Peyer's patch (tissue), 4 donors: ENCODE measurements at regions not wholly inside any gene's neighbourhood (a gene's known extent, or its start where the extent isn't known, plus 50 kb on each side); places are given as distances from the start of the nearest gene placed in this dataset.

Experiments
- DNase-seq, 3 donors: peaks; one replicate each; pipeline ENCODE4 v3.0.0-alpha.2; 2017 to 2019
- H3K27ac ChIP-seq, 4 donors: fragments of 200-600 bp; sonication (generic); one replicate each; pipeline ENCODE4 v1.5.1; 2016 to 2019
- H3K27me3 ChIP-seq, 2 donors: fragments of 200-600 bp; sonication (generic); one replicate each; pipeline ENCODE4 v1.5.1; 2019
- H3K36me3 ChIP-seq, 3 donors: fragments of 200-600 bp; sonication (generic); one replicate each; pipeline ENCODE4 v1.5.1; 2016 to 2019
- H3K4me1 ChIP-seq, 4 donors: fragments of 200-600 bp; sonication (generic); one replicate each; pipeline ENCODE4 v1.5.1; 2016 to 2019
- H3K4me3 ChIP-seq, 4 donors: fragments of 200-600 bp; sonication (generic); 1 replicate in 3 of 4; 2 replicates in 1 of 4; pipeline ENCODE4 v1.5.1; 2016 to 2019; ENCODE audit warnings: mild to moderate bottlenecking in 1 of 4
- H3K9me3 ChIP-seq, 4 donors: fragments of 200-600 bp; sonication (generic); one replicate each; pipeline ENCODE4 v1.5.1; 2016 to 2019; ENCODE audit warnings: mild to moderate bottlenecking in 1 of 4
- POLR2A ChIP-seq, 2 donors: fragments of 450-650 bp; IDR thresholded peaks; one replicate each; pipeline ENCODE4 v1.5.1; 2017; ENCODE audit warnings: antibody characterized with exemption in 2 of 2, mild to moderate bottlenecking in 2 of 2, moderate library complexity in 2 of 2
- TF ChIP-seq, protein P1 (sequence below), 6 experiments: fragments of 450-650 bp in 4 of 6; fragments of 200-600 bp in 2 of 6; sonication (generic) in 1 of 6; IDR thresholded peaks; one replicate each; pipeline ENCODE4 v1.5.1; 2017 to 2019; ENCODE audit warnings: antibody characterized with exemption in 6 of 6, mild to moderate bottlenecking in 3 of 6, moderate library complexity in 1 of 6

GRCh38 chr7:22581099-22581498 lies 81.1 kb upstream of the STEAP1B start:
- TF ChIP-seq POLR2A (IDR thresholded peaks at IDR 0.05): no peak
- TF ChIP-seq, protein P1, sequence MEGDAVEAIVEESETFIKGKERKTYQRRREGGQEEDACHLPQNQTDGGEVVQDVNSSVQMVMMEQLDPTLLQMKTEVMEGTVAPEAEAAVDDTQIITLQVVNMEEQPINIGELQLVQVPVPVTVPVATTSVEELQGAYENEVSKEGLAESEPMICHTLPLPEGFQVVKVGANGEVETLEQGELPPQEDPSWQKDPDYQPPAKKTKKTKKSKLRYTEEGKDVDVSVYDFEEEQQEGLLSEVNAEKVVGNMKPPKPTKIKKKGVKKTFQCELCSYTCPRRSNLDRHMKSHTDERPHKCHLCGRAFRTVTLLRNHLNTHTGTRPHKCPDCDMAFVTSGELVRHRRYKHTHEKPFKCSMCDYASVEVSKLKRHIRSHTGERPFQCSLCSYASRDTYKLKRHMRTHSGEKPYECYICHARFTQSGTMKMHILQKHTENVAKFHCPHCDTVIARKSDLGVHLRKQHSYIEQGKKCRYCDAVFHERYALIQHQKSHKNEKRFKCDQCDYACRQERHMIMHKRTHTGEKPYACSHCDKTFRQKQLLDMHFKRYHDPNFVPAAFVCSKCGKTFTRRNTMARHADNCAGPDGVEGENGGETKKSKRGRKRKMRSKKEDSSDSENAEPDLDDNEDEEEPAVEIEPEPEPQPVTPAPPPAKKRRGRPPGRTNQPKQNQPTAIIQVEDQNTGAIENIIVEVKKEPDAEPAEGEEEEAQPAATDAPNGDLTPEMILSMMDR (IDR thresholded peaks at IDR 0.05): no peak

DNA sequence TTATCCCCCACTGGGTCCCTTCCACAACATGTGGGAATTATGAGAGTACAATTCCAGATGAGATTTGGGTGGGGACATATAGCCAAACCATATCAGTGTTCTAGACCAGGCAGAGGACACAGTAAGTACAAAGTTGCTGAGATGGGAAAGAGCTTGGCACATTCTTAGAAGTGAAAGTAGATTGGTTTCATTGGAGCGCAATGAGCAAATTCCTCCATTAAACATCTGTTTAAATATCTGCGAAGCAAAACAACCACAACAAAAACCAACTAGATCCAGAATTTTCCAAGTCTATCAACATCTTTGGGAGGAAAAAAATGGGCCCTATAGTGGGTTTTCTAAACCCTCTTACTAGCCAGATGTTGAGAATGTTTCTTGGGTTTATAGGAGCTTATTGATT lies 80.0 kb upstream of the STEAP1B start:
- no peak for TF ChIP-seq POLR2A (IDR thresholded peaks at IDR 0.05)
- TF ChIP-seq, protein P1 (IDR thresholded peaks at IDR 0.05): no peak
- Histone ChIP-seq H3K27ac (no peak overlapping the region), H3K27me3 (no peaks in the 10 kb centered on the region), H3K9me3 (no peaks in the 10 kb centered on the region), H3K4me3 (no peak overlapping the region), H3K4me1 (no peaks in the 10 kb centered on the region), H3K36me3 (no peaks in the 10 kb centered on the region)
- DNase-seq: no peak

More at GRCh38 chr7:22581099-22581498, 81.1 kb upstream of the STEAP1B start:
- Histone ChIP-seq H3K4me3 (no peak overlapping the region), H3K36me3 (no peaks in the 10 kb centered on the region), H3K9me3 (no peaks in the 10 kb centered on the region), H3K27me3 (no peaks in the 10 kb centered on the region), H3K4me1 (no peaks in the 10 kb centered on the region), H3K27ac (no peak overlapping the region)
- DNase-seq: no peak

DNA sequence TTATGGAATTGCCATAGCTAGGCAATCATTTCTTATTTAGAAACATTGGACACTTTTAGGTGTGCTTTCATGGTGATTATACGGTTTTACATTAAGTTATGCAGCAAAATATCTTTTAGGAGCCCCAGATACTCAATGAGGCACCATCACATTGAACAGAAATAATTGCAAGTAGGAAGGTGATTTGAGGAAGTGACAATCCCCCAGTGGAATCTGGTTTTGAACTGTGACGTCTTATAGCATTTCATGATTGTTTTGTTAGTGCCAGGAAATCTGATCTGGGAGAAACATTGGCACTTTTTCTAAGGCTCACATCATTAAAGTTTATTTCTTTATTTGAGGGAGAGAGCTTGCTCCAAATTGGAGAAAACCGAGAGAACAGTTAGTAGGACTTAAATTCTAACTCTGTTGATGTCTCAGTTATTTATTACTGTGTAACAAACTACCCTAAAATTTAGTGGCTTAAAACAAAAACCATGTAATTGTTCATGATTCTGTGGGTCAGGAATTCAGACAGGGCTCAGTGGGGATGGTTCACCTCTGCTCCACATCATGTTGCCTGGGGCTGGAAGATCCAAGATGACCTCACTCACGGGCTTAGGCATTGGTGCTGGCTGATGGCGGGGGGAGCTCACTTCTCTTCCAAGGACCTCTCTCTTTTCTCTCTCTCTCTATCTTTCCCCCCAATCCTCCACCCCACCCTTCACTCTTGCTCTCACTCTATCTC lies 78.2 kb upstream of the STEAP1B start:
- Histone ChIP-seq H3K4me3 (no peak overlapping the region), H3K27ac (peak overlapping the region in 2 of 4 donors; percentile 23 to 53), H3K4me1 (no peaks in the 10 kb centered on the region), H3K27me3 (no peaks in the 10 kb centered on the region), H3K36me3 (no peaks in the 10 kb centered on the region), H3K9me3 (no peaks in the 10 kb centered on the region)
- TF ChIP-seq, protein P1 (IDR thresholded peaks at IDR 0.05): no peak
- no peak for TF ChIP-seq POLR2A (IDR thresholded peaks at IDR 0.05)
- no peak for DNase-seq

DNA sequence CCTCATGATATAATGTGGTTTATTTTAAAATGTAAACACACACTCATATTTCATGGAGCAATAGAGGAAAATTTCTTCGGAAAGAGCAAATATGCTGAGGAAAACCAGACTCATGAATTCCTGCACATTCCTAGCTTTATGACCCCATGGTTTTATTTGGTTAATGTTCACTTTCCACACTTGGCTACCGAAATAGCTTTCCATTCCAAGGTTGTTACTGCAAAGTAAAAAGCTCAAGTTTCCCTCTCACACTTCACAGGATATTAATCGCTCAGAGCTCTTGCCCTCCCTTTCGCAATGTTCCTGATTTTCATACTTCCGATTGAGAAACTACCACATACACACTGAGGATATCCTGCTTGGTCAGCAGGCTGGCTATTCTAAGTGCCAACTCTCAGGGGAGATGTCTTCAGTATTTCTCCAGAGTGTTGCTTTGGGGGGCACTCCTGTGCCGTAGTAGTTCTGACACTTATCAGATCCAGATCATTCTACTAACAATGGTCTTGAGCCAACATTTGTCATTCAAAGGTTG lies 77.5 kb upstream of the STEAP1B start:
- no peak overlapping the region for H3K4me3 ChIP-seq
- peak overlapping the region in 3 of 4 donors; percentile 4 to 53 (median 23) for H3K27ac ChIP-seq
- peak in 1 of 3 donors; percentile 50 for DNase-seq
- H3K36me3 ChIP-seq: no peaks in the 10 kb centered on the region
- H3K27me3 ChIP-seq: no peaks in the 10 kb centered on the region
- TF ChIP-seq, protein P1 (IDR thresholded peaks at IDR 0.05): no peak
- no peak for TF ChIP-seq POLR2A (IDR thresholded peaks at IDR 0.05)
- H3K4me1 ChIP-seq: no peaks in the 10 kb centered on the region
- H3K9me3 ChIP-seq: no peaks in the 10 kb centered on the region

GRCh38 chr7:22576612-22577469 lies 76.9 kb upstream of the STEAP1B start:
- H3K4me3 ChIP-seq: no peak overlapping the region
- no peaks in the 10 kb centered on the region for H3K36me3 ChIP-seq
- peak overlapping the region in 3 of 4 donors; percentile 4 to 23 (median 15) for H3K27ac ChIP-seq
- no peak for DNase-seq
- H3K9me3 ChIP-seq: no peaks in the 10 kb centered on the region
- no peaks in the 10 kb centered on the region for H3K27me3 ChIP-seq
- TF ChIP-seq, protein P1 (IDR thresholded peaks at IDR 0.05): no peak
- TF ChIP-seq POLR2A (IDR thresholded peaks at IDR 0.05): no peak
- no peaks in the 10 kb centered on the region for H3K4me1 ChIP-seq
